SK-N-SH (cell line): ENCODE measurements at regions not wholly inside any gene's neighbourhood (a gene's known extent, or its start where the extent isn't known, plus 50 kb on each side); places are given as distances from the start of the nearest gene placed in this dataset.

ENCODE experiments used
- CTCF ChIA-PET: fragments of 300-600, 350-600 bp; formaldehyde crosslinking; extraction: SDS; loops from one replicate; lab custom pipeline; 2021; lab: Yijun Ruan, JAX
- POLR2A ChIA-PET: fragments of 350-600 bp; sonication (Branson Sonifier 250); formaldehyde crosslinking; extraction: SDS; loops from one replicate; lab custom pipeline; 2020; ENCODE audit warnings: antibody characterized with exemption, inconsistent platforms; lab: Yijun Ruan, JAX
- DNase-seq: peaks from one replicate; pipeline ENCODE4 v3.0.0; 2012
- H2AFZ ChIP-seq: fragments of 200-600 bp; sonication (generic); 2 replicates; pipeline ENCODE4 v1.8.1; 2016; ENCODE audit warnings: antibody characterized with exemption, mild to moderate bottlenecking, low read depth
- H3F3A ChIP-seq: fragments of 200-600 bp; sonication (generic); replicated peaks from 2 replicates; pipeline ENCODE3; 2016; ENCODE audit warnings: antibody characterized with exemption, mild to moderate bottlenecking; ENCODE audit not compliant: insufficient read depth
- H3K27ac ChIP-seq, 2 experiments: fragments of 200-500 bp in 1 of 2; fragments of 200-600 bp in 1 of 2; sonication (Bioruptor generic) in 1 of 2; sonication (generic), shearing (Covaris generic) in 1 of 2; 2 replicates each; pipeline versions ENCODE4 v1.5.1 to v1.6.1; 2014 to 2016; ENCODE audit warnings: low read depth in 2 of 2, inconsistent platforms in 1 of 2, low read length in 1 of 2, mild to moderate bottlenecking in 1 of 2, mixed read lengths in 1 of 2
- H3K27me3 ChIP-seq: fragments of 200-600 bp; sonication (generic), shearing (Covaris generic); 2 replicates; pipeline ENCODE4 v1.6.1; 2016; ENCODE audit warnings: mixed run types; ENCODE audit not compliant: insufficient read depth
- H3K36me3 ChIP-seq, 2 experiments: fragments of 200-500 bp in 1 of 2; fragments of 200-600 bp in 1 of 2; sonication (Bioruptor generic) in 1 of 2; sonication (generic) in 1 of 2; replicated peaks in 1 of 2; 2 replicates each; pipeline versions ENCODE3 to v1.5.1; 2014 to 2016; ENCODE audit warnings: low read length in 1 of 2, mild to moderate bottlenecking in 1 of 2; ENCODE audit not compliant: insufficient read depth in 2 of 2, control insufficient read depth in 1 of 2
- H3K4me1 ChIP-seq, 2 experiments: fragments of 200-500 bp in 1 of 2; fragments of 200-600 bp in 1 of 2; sonication (Bioruptor generic) in 1 of 2; sonication (generic), shearing (Covaris generic) in 1 of 2; 2 replicates each; pipeline versions ENCODE4 v1.5.1 to v1.6.1; 2014 to 2016; ENCODE audit warnings: low read depth in 1 of 2, low read length in 1 of 2, mixed run types in 1 of 2; ENCODE audit not compliant: insufficient read depth in 2 of 2, control insufficient read depth in 1 of 2
- H3K4me2 ChIP-seq: fragments of 200-600 bp; sonication (generic), shearing (Covaris generic); 2 replicates; pipeline ENCODE4 v1.6.1; 2017; ENCODE audit warnings: mixed run types
- H3K4me3 ChIP-seq, 2 experiments: fragments of 200-500 bp in 1 of 2; fragments of 200-600 bp in 1 of 2; sonication (Bioruptor generic) in 1 of 2; sonication (generic), shearing (Covaris generic) in 1 of 2; 2 replicates each; pipeline versions ENCODE4 v1.5.1 to v1.8.1; 2014 to 2016; ENCODE audit warnings: low read depth in 2 of 2, inconsistent platforms in 1 of 2, low read length in 1 of 2, mild to moderate bottlenecking in 1 of 2, mixed read lengths in 1 of 2, moderate library complexity in 1 of 2
- H3K79me2 ChIP-seq: fragments of 200-600 bp; sonication (generic); 2 replicates; pipeline ENCODE4 v1.8.1; 2017; ENCODE audit warnings: mild to moderate bottlenecking; ENCODE audit not compliant: insufficient read depth
- H3K9ac ChIP-seq: fragments of 200-600 bp; sonication (generic); 2 replicates; pipeline ENCODE4 v1.6.1; 2017; ENCODE audit warnings: mixed run types
- H3K9me2 ChIP-seq: fragments of 200-600 bp; sonication (generic); 2 replicates; pipeline ENCODE4 v1.6.1; 2017; ENCODE audit warnings: mixed run types
- H3K9me3 ChIP-seq: fragments of 200-600 bp; sonication (generic); 2 replicates; pipeline ENCODE4 v1.6.1; 2017; ENCODE audit warnings: mixed run types, mild to moderate bottlenecking, moderate library complexity
- H4K20me1 ChIP-seq: fragments of 200-600 bp; sonication (generic); 2 replicates; pipeline ENCODE4 v1.6.1; 2017; ENCODE audit warnings: mild to moderate bottlenecking, mixed run types; ENCODE audit not compliant: insufficient read depth
- CHD2 ChIP-seq: fragments of 150-350 bp; IDR thresholded peaks from 2 replicates; pipeline ENCODE4 v1.6.1; 2018; ENCODE audit warnings: low read length; ENCODE audit not compliant: partially characterized antibody
- FOXJ3 ChIP-seq: sonication (generic); formaldehyde crosslinking; IDR thresholded peaks from 2 replicates; pipeline ENCODE4 v1.5.1; 2020; ENCODE audit warnings: mild to moderate bottlenecking, missing genetic modification reagents
- FOXM1 ChIP-seq: IDR thresholded peaks from 2 replicates; pipeline ENCODE4 v1.4.0; 2012; ENCODE audit warnings: low read depth, mild to moderate bottlenecking
- GATA2 ChIP-seq: sonication (generic); formaldehyde crosslinking; IDR thresholded peaks from 2 replicates; pipeline ENCODE4 v1.5.0; 2020; ENCODE audit warnings: mild to moderate bottlenecking, missing genetic modification reagents
- MXI1 ChIP-seq: IDR thresholded peaks from 2 replicates; pipeline ENCODE4 v1.6.1; 2012; ENCODE audit warnings: mild to moderate bottlenecking, low read depth, low read length, improper control_type of control experiment
- PBX3 ChIP-seq: IDR thresholded peaks from 2 replicates; pipeline ENCODE4; 2012
- RXRA ChIP-seq: IDR thresholded peaks from 2 replicates; pipeline ENCODE4 v1.4.0; 2012; ENCODE audit warnings: low read depth, mild to moderate bottlenecking, borderline replicate concordance
- WGBS: methylation state at CpG from one replicate; pipeline ENCODE4 v1.1.6; 2017; ENCODE audit warnings: low lambda C conversion rate; 5-methylcytosine and 5-hydroxymethylcytosine counted together

DNA sequence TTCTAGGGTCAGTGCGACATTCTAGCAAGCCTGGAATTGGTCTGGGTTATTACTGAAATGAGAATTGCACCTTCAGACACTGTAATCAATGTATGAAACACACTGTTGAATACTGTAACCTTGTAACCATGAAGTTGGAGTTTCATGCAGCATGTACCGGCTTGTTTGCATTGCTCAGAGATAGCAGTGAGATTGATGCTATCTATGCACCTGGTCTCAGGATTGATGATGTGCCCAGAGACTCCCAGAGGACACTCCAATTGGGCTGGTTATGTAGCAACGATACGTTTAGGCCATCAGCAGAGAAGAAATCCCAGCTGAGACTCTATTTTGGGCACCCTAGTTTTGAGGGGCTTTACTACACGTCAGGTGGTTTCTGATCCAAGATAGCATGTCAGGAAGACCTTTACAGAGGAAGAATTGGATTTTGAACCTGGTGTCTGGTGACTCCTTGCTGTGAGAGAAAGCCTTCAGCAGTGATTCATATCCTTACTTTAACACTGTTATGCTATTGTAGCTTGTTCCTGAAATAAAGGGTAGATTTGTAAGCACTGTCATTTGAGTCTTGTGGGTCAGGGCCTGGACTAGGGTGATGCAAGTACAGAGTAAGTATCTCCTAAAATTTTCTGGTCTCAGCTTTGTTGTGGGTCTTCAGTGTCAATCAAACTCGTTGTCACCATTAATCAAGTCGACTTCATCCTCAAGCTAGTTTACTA, 305.1 kb upstream of the GULP1 start:
- Histone ChIP-seq H3K4me1 (peaks cover 6 to 21% of the 10 kb centered on the region in 2 experiments), H3K27ac (peak overlapping the region in 1 of 2 experiments; percentile 16; a peak in 1 of 4 replicates), H3K4me2 (no peak overlapping the region), H3K36me3 (no peaks in the 10 kb centered on the region), H3K27me3 (no peaks in the 10 kb centered on the region)
- CTCF ChIA-PET: no interaction called here
- whole genome bisulfite sequencing: 83% methylated on average over 7 of the region's 7 CpGs
- DNase-seq: no peak
- TF ChIP-seq MXI1 (no peak), GATA2 (CRISPR knock-in tag) (peak; percentile 66), FOXM1 (no peak), FOXJ3 (CRISPR knock-in tag) (0 out of 2 replicates have a peak, but pooled peaks have one; percentile 16), PBX3 (0 out of 2 replicates have a peak, but pooled peaks have one; percentile 12)
- TF ChIP-seq, all 33 proteins: peak for 3
- Histone ChIP-seq H3K9ac (no peak overlapping the region), H3K79me2 (no peaks in the 10 kb centered on the region), H4K20me1 (no peaks in the 10 kb centered on the region), H3F3A (no peaks in the 10 kb centered on the region), H3K9me3 (no peaks in the 10 kb centered on the region), H3K4me3 (no peak overlapping the region), H2AFZ (no peak overlapping the region), H3K9me2 (no peaks in the 10 kb centered on the region)
- POLR2A ChIA-PET: no interaction called here

GRCh38 chr2:187988348-187988747, 303.3 kb upstream of the GULP1 start:
- 81% methylated on average over 6 of the region's 6 CpGs for WGBS
- Histone ChIP-seq H3K9ac (no peak overlapping the region), H3K9me2 (no peaks in the 10 kb centered on the region), H3K9me3 (no peaks in the 10 kb centered on the region), H3K4me3 (no peak overlapping the region), H3K4me2 (no peak overlapping the region), H3F3A (no peaks in the 10 kb centered on the region), H3K79me2 (no peaks in the 10 kb centered on the region), H3K4me1 (peaks cover 7 to 25% of the 10 kb centered on the region in 2 experiments), H3K36me3 (no peaks in the 10 kb centered on the region), H2AFZ (no peak overlapping the region), H4K20me1 (no peaks in the 10 kb centered on the region), H3K27me3 (no peaks in the 10 kb centered on the region), H3K27ac (no peak overlapping the region)
- no peak for TF ChIP-seq CHD2
- ChIA-PET POLR2A (no interaction called here), CTCF (no interaction called here)
- DNase-seq: no peak

DNA sequence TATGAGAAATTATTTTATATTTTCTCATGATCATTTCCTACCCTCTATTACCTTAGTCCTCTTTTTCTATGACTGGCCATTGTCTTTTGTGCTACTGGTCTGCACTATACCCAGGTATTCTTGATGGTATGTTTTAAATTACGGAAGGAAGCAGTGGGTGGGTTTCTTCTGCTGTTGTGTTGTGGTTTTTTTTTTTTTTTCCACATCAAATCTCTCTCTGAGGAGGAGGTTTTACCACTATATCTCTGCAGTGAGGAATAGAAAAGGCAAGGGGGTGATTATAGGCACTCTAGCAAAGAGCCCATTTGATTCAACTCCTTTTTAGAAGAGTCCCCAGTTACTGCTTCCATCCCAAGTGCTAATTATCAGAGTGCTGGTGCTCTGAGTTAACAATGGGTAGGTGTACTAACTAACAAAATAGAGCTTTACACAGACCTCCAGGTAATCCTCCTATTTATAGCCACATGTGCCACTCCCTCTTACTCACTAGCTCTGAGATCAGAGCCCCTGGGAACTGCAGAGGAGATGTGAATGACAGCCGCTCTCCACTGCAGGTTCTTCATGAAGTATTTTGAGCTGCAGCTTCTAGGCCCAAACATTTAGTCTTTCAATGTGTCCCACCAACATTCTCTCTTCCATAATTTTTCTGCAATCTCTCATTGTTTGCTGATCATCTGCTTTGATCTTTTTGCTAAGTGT, 301.6 kb upstream of the GULP1 start:
- H3K4me3 ChIP-seq: no peak overlapping the region
- DNase-seq: no peak
- no peaks in the 10 kb centered on the region for H4K20me1 ChIP-seq
- H3K27ac ChIP-seq: no peak overlapping the region; a peak in 1 of 4 replicates
- no peak for TF ChIP-seq RXRA
- H3K79me2 ChIP-seq: no peaks in the 10 kb centered on the region
- no peaks in the 10 kb centered on the region for H3K9me2 ChIP-seq
- no peaks in the 10 kb centered on the region for H3K36me3 ChIP-seq
- H3K27me3 ChIP-seq: no peaks in the 10 kb centered on the region
- H3K9me3 ChIP-seq: no peaks in the 10 kb centered on the region
- H3K9ac ChIP-seq: no peak overlapping the region
- CTCF ChIA-PET: interaction anchor here (0.8 kb wide), 1 partner anchor 212 kb away, joined by 4 read pairs; no protein-coding TSS in a partner anchor
- WGBS: 85% methylated on average over 2 of the region's 2 CpGs
- H3F3A ChIP-seq: no peaks in the 10 kb centered on the region
- peaks cover 9 to 37% of the 10 kb centered on the region in 2 experiments for H3K4me1 ChIP-seq
- POLR2A ChIA-PET: no interaction called here
- no peak overlapping the region for H2AFZ ChIP-seq
- H3K4me2 ChIP-seq: no peak overlapping the region
